ENCODE measurements at regions not wholly inside any gene's neighbourhood (a gene's known extent, or its start where the extent isn't known, plus 50 kb on each side); places are given as distances from the start of the nearest gene placed in this dataset.

- Histone ChIP-seq H4K20me1 (ENCODE audit: insufficient read depth, low read length) (no peaks in the 10 kb centered on the region), H3K9ac (ENCODE audit: low read length) (no peak overlapping the region), H3K9me3 (ENCODE audit: insufficient read depth, low read depth, low read length) (no peaks in the 10 kb centered on the region), H3K36me3 (ENCODE audit: insufficient read depth, low read length) (no peaks in the 10 kb centered on the region), H3K27ac (ENCODE audit: low read depth, low read length) (no peak overlapping the region), H3K4me2 (ENCODE audit: low read length) (no peak overlapping the region), H2AFZ (ENCODE audit: low read depth, low read length) (no peak overlapping the region), H3K79me2 (ENCODE audit: insufficient read depth, low read length) (no peaks in the 10 kb centered on the region), H3K27me3 (ENCODE audit: insufficient read depth, low read length) (no peaks in the 10 kb centered on the region), H3K4me3 (ENCODE audit: insufficient read depth, low read depth, low read length) (no peak overlapping the region), H3K4me1 (ENCODE audit: insufficient read depth, low read length) (no peaks in the 10 kb centered on the region)
- DNase-seq (ENCODE audit: low read depth) (no peak), FAIRE-seq (no peak)
- TF ChIP-seq EZH2 (IDR thresholded peaks at IDR 0.05; ENCODE audit: insufficient read depth, low read length): no peak
- TF ChIP-seq, protein P1, sequence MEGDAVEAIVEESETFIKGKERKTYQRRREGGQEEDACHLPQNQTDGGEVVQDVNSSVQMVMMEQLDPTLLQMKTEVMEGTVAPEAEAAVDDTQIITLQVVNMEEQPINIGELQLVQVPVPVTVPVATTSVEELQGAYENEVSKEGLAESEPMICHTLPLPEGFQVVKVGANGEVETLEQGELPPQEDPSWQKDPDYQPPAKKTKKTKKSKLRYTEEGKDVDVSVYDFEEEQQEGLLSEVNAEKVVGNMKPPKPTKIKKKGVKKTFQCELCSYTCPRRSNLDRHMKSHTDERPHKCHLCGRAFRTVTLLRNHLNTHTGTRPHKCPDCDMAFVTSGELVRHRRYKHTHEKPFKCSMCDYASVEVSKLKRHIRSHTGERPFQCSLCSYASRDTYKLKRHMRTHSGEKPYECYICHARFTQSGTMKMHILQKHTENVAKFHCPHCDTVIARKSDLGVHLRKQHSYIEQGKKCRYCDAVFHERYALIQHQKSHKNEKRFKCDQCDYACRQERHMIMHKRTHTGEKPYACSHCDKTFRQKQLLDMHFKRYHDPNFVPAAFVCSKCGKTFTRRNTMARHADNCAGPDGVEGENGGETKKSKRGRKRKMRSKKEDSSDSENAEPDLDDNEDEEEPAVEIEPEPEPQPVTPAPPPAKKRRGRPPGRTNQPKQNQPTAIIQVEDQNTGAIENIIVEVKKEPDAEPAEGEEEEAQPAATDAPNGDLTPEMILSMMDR (IDR thresholded peaks at IDR 0.05; ENCODE audit: insufficient read depth, low read depth, low read length): no peak
- Mint-ChIP-seq H3K27me3 (ENCODE audit: low read depth, unreplicated experiment) (no peaks in the 10 kb centered on the region), H3K9me3 (ENCODE audit: unreplicated experiment) (no peaks in the 10 kb centered on the region), H3K36me3 (ENCODE audit: low read depth, unreplicated experiment) (no peaks in the 10 kb centered on the region), H3K4me1 (ENCODE audit: low read depth, unreplicated experiment) (peaks cover 20% of the 10 kb centered on the region), H3K27ac (ENCODE audit: unreplicated experiment) (peak overlapping the region; percentile 73), H3K4me3 (ENCODE audit: unreplicated experiment) (no peak overlapping the region)
Observed at GRCh38 chr6:153624528-153624927, 414.5 kb upstream of the OPRM1 start.

DNA sequence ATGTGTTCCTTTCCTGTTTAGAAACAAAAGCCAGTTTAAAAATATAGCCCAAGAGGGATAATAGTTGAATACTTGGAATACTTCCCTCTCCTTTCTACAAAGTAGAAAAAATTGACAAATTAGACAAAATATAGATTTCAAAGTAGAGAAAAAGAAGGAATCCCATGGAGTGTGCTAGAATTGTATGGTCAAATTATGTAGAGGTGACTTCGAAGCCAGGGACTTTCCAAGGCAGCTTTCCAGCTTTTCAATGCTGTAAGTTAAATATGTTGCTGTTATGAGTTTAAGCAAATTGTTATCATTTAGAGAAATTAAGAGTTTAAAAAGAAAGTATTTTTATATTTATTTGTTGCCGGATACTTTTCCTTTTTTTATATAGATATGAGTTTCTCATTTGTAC is 415.5 kb upstream of the OPRM1 start:
- H3K4me3 Mint-ChIP-seq (ENCODE audit: unreplicated experiment): no peak overlapping the region
- Histone ChIP-seq H3K4me2 (ENCODE audit: low read length) (no peak overlapping the region), H3K9ac (ENCODE audit: low read length) (no peak overlapping the region), H3K36me3 (ENCODE audit: insufficient read depth, low read length) (no peaks in the 10 kb centered on the region), H3K79me2 (ENCODE audit: insufficient read depth, low read length) (no peaks in the 10 kb centered on the region), H3K4me1 (ENCODE audit: insufficient read depth, low read length) (no peaks in the 10 kb centered on the region), H3K27me3 (ENCODE audit: insufficient read depth, low read length) (no peaks in the 10 kb centered on the region), H3K27ac (ENCODE audit: low read depth, low read length) (no peak overlapping the region), H4K20me1 (ENCODE audit: insufficient read depth, low read length) (no peaks in the 10 kb centered on the region), H2AFZ (ENCODE audit: low read depth, low read length) (no peak overlapping the region), H3K4me3 (ENCODE audit: insufficient read depth, low read depth, low read length) (no peak overlapping the region), H3K9me3 (ENCODE audit: insufficient read depth, low read depth, low read length) (no peaks in the 10 kb centered on the region)
- no peaks in the 10 kb centered on the region for H3K36me3 Mint-ChIP-seq (ENCODE audit: low read depth, unreplicated experiment)
- TF ChIP-seq EZH2 (IDR thresholded peaks at IDR 0.05; ENCODE audit: insufficient read depth, low read length): no peak
- TF ChIP-seq, protein P1 (IDR thresholded peaks at IDR 0.05; ENCODE audit: insufficient read depth, low read depth, low read length): no peak
- no peak for FAIRE-seq
- peaks cover 27% of the 10 kb centered on the region for H3K4me1 Mint-ChIP-seq (ENCODE audit: low read depth, unreplicated experiment)
- H3K27ac Mint-ChIP-seq (ENCODE audit: unreplicated experiment): no peak overlapping the region
- no peaks in the 10 kb centered on the region for H3K27me3 Mint-ChIP-seq (ENCODE audit: low read depth, unreplicated experiment)
- no peaks in the 10 kb centered on the region for H3K9me3 Mint-ChIP-seq (ENCODE audit: unreplicated experiment)
- no peak for DNase-seq (ENCODE audit: low read depth)

DNA sequence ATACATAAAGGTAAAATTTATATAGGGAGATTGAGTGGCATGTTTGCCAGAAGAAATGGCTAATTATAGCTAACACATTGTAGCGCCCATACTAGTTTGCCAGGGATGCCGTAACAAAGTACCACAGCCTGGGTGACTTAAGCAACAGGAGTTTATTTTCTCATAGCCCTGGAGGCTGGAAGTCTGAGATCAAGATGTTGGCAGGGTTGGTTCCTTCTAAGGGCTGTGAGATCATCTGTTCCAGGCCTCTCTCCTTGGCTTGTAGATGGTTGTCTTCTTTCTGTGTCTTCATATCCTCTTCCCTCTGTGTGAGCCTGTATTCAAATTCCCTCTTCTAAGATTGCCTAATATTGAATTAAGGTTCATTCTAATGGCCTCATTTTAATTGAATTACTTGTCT is 417.5 kb upstream of the OPRM1 start:
- H3K4me1 Mint-ChIP-seq (ENCODE audit: low read depth, unreplicated experiment): peaks cover 29% of the 10 kb centered on the region
- no peaks in the 10 kb centered on the region for H3K27me3 ChIP-seq (ENCODE audit: insufficient read depth, low read length)
- H3K4me3 Mint-ChIP-seq (ENCODE audit: unreplicated experiment): no peak overlapping the region
- no peaks in the 10 kb centered on the region for H3K4me1 ChIP-seq (ENCODE audit: insufficient read depth, low read length)
- no peaks in the 10 kb centered on the region for H4K20me1 ChIP-seq (ENCODE audit: insufficient read depth, low read length)
- no peak overlapping the region for H3K4me3 ChIP-seq (ENCODE audit: insufficient read depth, low read depth, low read length)
- H2AFZ ChIP-seq (ENCODE audit: low read depth, low read length): no peak overlapping the region
- H3K79me2 ChIP-seq (ENCODE audit: insufficient read depth, low read length): no peaks in the 10 kb centered on the region
- H3K9me3 ChIP-seq (ENCODE audit: insufficient read depth, low read depth, low read length): no peaks in the 10 kb centered on the region
- no peak for FAIRE-seq
- H3K4me2 ChIP-seq (ENCODE audit: low read length): no peak overlapping the region
- H3K36me3 ChIP-seq (ENCODE audit: insufficient read depth, low read length): no peaks in the 10 kb centered on the region
- no peak overlapping the region for H3K27ac ChIP-seq (ENCODE audit: low read depth, low read length)
- H3K9me3 Mint-ChIP-seq (ENCODE audit: unreplicated experiment): no peaks in the 10 kb centered on the region
- H3K36me3 Mint-ChIP-seq (ENCODE audit: low read depth, unreplicated experiment): no peaks in the 10 kb centered on the region
- H3K9ac ChIP-seq (ENCODE audit: low read length): no peak overlapping the region
- DNase-seq (ENCODE audit: low read depth): no peak
- H3K27ac Mint-ChIP-seq (ENCODE audit: unreplicated experiment): no peak overlapping the region
- no peaks in the 10 kb centered on the region for H3K27me3 Mint-ChIP-seq (ENCODE audit: low read depth, unreplicated experiment)
- TF ChIP-seq, protein P1 (IDR thresholded peaks at IDR 0.05; ENCODE audit: insufficient read depth, low read depth, low read length): no peak
- TF ChIP-seq EZH2 (IDR thresholded peaks at IDR 0.05; ENCODE audit: insufficient read depth, low read length): no peak
